HepG2 (cell line): ENCODE measurements at regions not wholly inside any gene's neighbourhood (a gene's known extent, or its start where the extent isn't known, plus 50 kb on each side); places are given as distances from the start of the nearest gene placed in this dataset.

Experiments used
- ATAC-seq: fragments of 200-7000 bp; cut with Tn5 transposase; 3 replicates; pipeline ENCODE4 v1.9.1; 2020; ENCODE audit warnings: mild to moderate bottlenecking, moderate library complexity
- BruUV-seq: library from RNA; stranded (reverse); fragments of 400-500 nt; replicated peaks from 2 replicates; lab custom pipeline; 2021; lab: Mats Ljungman, UMichigan
- CTCF ChIA-PET: fragments of 300-600 bp; formaldehyde crosslinking; extraction: SDS; loops from one replicate; lab custom pipeline; 2021; ENCODE audit warnings: low total read pairs, inconsistent platforms, low intra/inter-chr PET ratio; lab: Yijun Ruan, JAX
- POLR2A ChIA-PET: fragments of 350-600 bp; sonication (Branson Sonifier 250); formaldehyde crosslinking; loops from one replicate; lab custom pipeline; 2020; ENCODE audit warnings: antibody characterized with exemption, inconsistent platforms; lab: Yijun Ruan, JAX
- DNase-seq: peaks from one replicate; pipeline ENCODE4 v3.0.0-alpha.2; 2015; ENCODE audit warnings: low spot score
- FAIRE-seq: peaks from 3 replicates; lab custom pipeline; 2011; peaks lifted over from hg19 to GRCh38; lab: Jason Lieb, UNC
- H2AFZ ChIP-seq: one replicate; pipeline ENCODE4 v1.6.1; 2011; ENCODE audit warnings: low read length, inconsistent platforms
- H3K27ac ChIP-seq: fragments of 300-600 bp; 3 replicates; pipeline ENCODE4 v1.8.0; 2011; ENCODE audit warnings: mixed run types, mild to moderate bottlenecking, mixed read lengths, low read length, inconsistent platforms; ENCODE audit not compliant: insufficient read depth; ENCODE audit errors: extremely low read length
- H3K27me3 ChIP-seq, 2 experiments: fragments of 200-600 bp in 1 of 2; 2 replicates in 1 of 2; 3 replicates in 1 of 2; pipeline versions ENCODE4 v1.6.0 to v1.8.0; 2011; ENCODE audit warnings: low read length in 2 of 2, mild to moderate bottlenecking in 2 of 2, moderate library complexity in 2 of 2, inconsistent platforms in 1 of 2; ENCODE audit not compliant: insufficient read depth in 2 of 2, control insufficient read depth in 1 of 2
- H3K36me3 ChIP-seq, 2 experiments: fragments of 200-600 bp in 1 of 2; replicated peaks in 1 of 2; 2 replicates in 1 of 2; 3 replicates in 1 of 2; pipeline versions ENCODE4 v1.5.1 to v1.8.0; 2011; ENCODE audit warnings: low read length in 2 of 2, inconsistent platforms in 1 of 2; ENCODE audit not compliant: insufficient read depth in 2 of 2, control insufficient read depth in 1 of 2
- H3K4me1 ChIP-seq: 2 replicates; pipeline ENCODE4 v1.5.1; 2012; ENCODE audit warnings: low read length, inconsistent platforms; ENCODE audit not compliant: insufficient read depth
- H3K4me2 ChIP-seq: 2 replicates; pipeline ENCODE4 v1.6.0; 2011; ENCODE audit warnings: low read depth, low read length, inconsistent platforms
- H3K4me3 ChIP-seq, 3 experiments: fragments of 200-600 bp in 1 of 3; sonication (generic), shearing (Covaris generic) in 1 of 3; replicated peaks in 1 of 3; 2 replicates each; pipeline ENCODE4 v1.5.1; 2011 to 2016; ENCODE audit warnings: low read length in 3 of 3, inconsistent platforms in 2 of 3, low read depth in 2 of 3, mild to moderate bottlenecking in 2 of 3, control low read depth in 1 of 3, mixed read lengths in 1 of 3; ENCODE audit not compliant: insufficient read depth in 1 of 3
- H3K79me2 ChIP-seq: one replicate; pipeline ENCODE4 v1.6.1; 2011; ENCODE audit warnings: low read length, inconsistent platforms; ENCODE audit not compliant: insufficient read depth
- H3K9ac ChIP-seq: 2 replicates; pipeline ENCODE4 v1.6.0; 2011; ENCODE audit warnings: mild to moderate bottlenecking, low read depth, low read length, inconsistent platforms; ENCODE audit not compliant: insufficient read depth
- H3K9me3 ChIP-seq: 2 replicates; pipeline ENCODE4 v1.5.1; 2012; ENCODE audit warnings: mild to moderate bottlenecking, low read length
- H4K20me1 ChIP-seq: 2 replicates; pipeline ENCODE4 v1.6.0; 2011; ENCODE audit warnings: inconsistent platforms, mild to moderate bottlenecking, low read length, moderate library complexity; ENCODE audit not compliant: insufficient read depth
- BORCS8-MEF2B ChIP-seq: sonication (generic); formaldehyde crosslinking; IDR thresholded peaks from 2 replicates; pipeline ENCODE4 v1.8.0; 2022; ENCODE audit warnings: mild to moderate bottlenecking, missing genetic modification reagents
- RBM39 ChIP-seq: fragments of 200-400 bp; formaldehyde crosslinking; IDR thresholded peaks from one replicate; pipeline ENCODE4 v1.6.1; 2018; ENCODE audit warnings: antibody characterized with exemption, mild to moderate bottlenecking, low read depth, low read length; ENCODE audit not compliant: poor library complexity, severe bottlenecking
- STAG1 ChIP-seq: sonication (generic); formaldehyde crosslinking; IDR thresholded peaks from 2 replicates; pipeline ENCODE4 v1.4.0; 2020; ENCODE audit warnings: missing genetic modification reagents
- TEAD3 ChIP-seq: optimal IDR thresholded peaks from 2 replicates; pipeline ENCODE3; 2016; ENCODE audit warnings: borderline replicate concordance
- THRA ChIP-seq: sonication (generic); formaldehyde crosslinking; IDR thresholded peaks from 2 replicates; pipeline ENCODE4 v1.4.0; 2020; ENCODE audit warnings: missing genetic modification reagents, borderline replicate concordance
- ZNF142 ChIP-seq: sonication (generic); formaldehyde crosslinking; IDR thresholded peaks from 2 replicates; pipeline ENCODE4 v1.4.0; 2020; ENCODE audit warnings: missing genetic modification reagents
- ZNF30 ChIP-seq: sonication (generic); formaldehyde crosslinking; IDR thresholded peaks from 2 replicates; pipeline ENCODE4 v1.5.0; 2020; ENCODE audit warnings: mild to moderate bottlenecking, missing genetic modification reagents
- WGBS: methylation state at CpG from one replicate; pipeline ENCODE4 v1.1.6; 2017; ENCODE audit warnings: low lambda C conversion rate; 5-methylcytosine and 5-hydroxymethylcytosine counted together
- in situ Hi-C: cut with HindIII; loops from 2 replicates; pipeline ENCODE4 v1.10.0; 2017; ENCODE audit warnings: low pct_unique_long_range_greater_than_20kb; ENCODE audit not compliant: extremely low pct_ligation_motif_present
- intact Hi-C: fragments of 100-400 bp; cut with micrococcal nuclease; formaldehyde crosslinking; loops from one replicate; pipeline ENCODE4 v1.10.0; 2022; ENCODE audit not compliant: unreplicated experiment

GRCh38 chr2:117411983-117412382 lies 402.5 kb upstream of the DDX18 start:
- Histone ChIP-seq H3K27me3 (no peaks in the 10 kb centered on the region; a peak in 1 of 5 replicates), H3K4me3 (no peak overlapping the region), H3K36me3 (no peaks in the 10 kb centered on the region), H3K4me2 (no peak overlapping the region), H3K27ac (no peak overlapping the region), H3K79me2 (no peaks in the 10 kb centered on the region), H3K9ac (no peak overlapping the region), H3K4me1 (no peaks in the 10 kb centered on the region), H4K20me1 (no peaks in the 10 kb centered on the region), H2AFZ (no peak overlapping the region), H3K9me3 (no peaks in the 10 kb centered on the region)
- WGBS: 0% methylated on average over 4 of the region's 4 CpGs
- in situ Hi-C loops: no loop called here
- BruUV-seq: no TSS peak
- DNase-seq (peak; percentile 4), FAIRE-seq (no peak), ATAC-seq (peak; percentile 51; the same call in 1 of the 3 replicates)
- ChIA-PET CTCF (no interaction called here), POLR2A (no interaction called here)
- no peak for TF ChIP-seq ZNF142
- no peak for TF ChIP-seq ZNF30 (CRISPR knock-in tag)
- peak; percentile 15; the same call in 1 of the 2 replicates for TF ChIP-seq STAG1 (CRISPR knock-in tag)
- TF ChIP-seq THRA (CRISPR knock-in tag): no peak
- no peak for TF ChIP-seq RBM39
- TF ChIP-seq TEAD3 (CRISPR knock-in tag): no peak
- no peak for TF ChIP-seq BORCS8-MEF2B (CRISPR knock-in tag)
- intact Hi-C loops: no loop called here
